ENCODE measurements at regions not wholly inside any gene's neighbourhood (a gene's known extent, or its start where the extent isn't known, plus 50 kb on each side); places are given as distances from the start of the nearest gene placed in this dataset.

DNA sequence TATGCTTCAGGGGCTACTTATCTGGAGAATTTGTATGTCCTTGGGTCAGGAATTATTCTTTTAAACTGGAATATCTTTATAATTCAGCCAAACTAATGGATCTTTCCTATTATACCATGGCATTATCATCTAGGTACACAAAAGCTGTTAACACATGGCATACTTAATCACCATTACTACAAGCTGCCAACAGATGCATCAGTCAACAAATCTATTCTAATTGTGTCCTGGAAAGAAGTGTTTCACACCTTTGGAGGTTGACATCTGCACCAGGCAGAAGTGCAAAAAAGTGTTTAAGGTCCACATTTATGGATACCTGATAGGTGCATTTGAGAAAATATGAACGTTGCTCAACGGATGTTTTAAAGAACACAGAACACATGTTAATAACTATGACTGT, 470.2 kb upstream of the ADGRL2 start:
- TF ChIP-seq, protein P1, sequence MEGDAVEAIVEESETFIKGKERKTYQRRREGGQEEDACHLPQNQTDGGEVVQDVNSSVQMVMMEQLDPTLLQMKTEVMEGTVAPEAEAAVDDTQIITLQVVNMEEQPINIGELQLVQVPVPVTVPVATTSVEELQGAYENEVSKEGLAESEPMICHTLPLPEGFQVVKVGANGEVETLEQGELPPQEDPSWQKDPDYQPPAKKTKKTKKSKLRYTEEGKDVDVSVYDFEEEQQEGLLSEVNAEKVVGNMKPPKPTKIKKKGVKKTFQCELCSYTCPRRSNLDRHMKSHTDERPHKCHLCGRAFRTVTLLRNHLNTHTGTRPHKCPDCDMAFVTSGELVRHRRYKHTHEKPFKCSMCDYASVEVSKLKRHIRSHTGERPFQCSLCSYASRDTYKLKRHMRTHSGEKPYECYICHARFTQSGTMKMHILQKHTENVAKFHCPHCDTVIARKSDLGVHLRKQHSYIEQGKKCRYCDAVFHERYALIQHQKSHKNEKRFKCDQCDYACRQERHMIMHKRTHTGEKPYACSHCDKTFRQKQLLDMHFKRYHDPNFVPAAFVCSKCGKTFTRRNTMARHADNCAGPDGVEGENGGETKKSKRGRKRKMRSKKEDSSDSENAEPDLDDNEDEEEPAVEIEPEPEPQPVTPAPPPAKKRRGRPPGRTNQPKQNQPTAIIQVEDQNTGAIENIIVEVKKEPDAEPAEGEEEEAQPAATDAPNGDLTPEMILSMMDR (IDR thresholded peaks at IDR 0.05; ENCODE audit: low read length): no peak
- TF ChIP-seq EZH2 (IDR thresholded peaks at IDR 0.05; ENCODE audit: borderline replicate concordance, low read length): no peak
